ENCODE measurements at regions not wholly inside any gene's neighbourhood (a gene's known extent, or its start where the extent isn't known, plus 50 kb on each side); places are given as distances from the start of the nearest gene placed in this dataset.

GRCh38 chr6:140609321-140609720, 1234.9 kb upstream of the CITED2 start:
- DNase-seq (ENCODE audit: low read depth) = no peak
- H3K4me3 ChIP-seq (ENCODE audit: low read depth, low read length) = no peak overlapping the region
- no peak for TF ChIP-seq CTCF (IDR thresholded peaks at IDR 0.05; ENCODE audit: low read depth, low read length, missing control alignments)
- in situ Hi-C loops (cut with HindIII; ENCODE audit: low sequenced_read_pairs) = no loop called here

GRCh38 chr6:140604786-140605185, 1230.3 kb upstream of the CITED2 start:
- no peak for DNase-seq (ENCODE audit: low read depth)

GRCh38 chr6:140602431-140603248, 1228.2 kb upstream of the CITED2 start:
- TF ChIP-seq CTCF (IDR thresholded peaks at IDR 0.05; ENCODE audit: low read depth, low read length, missing control alignments) = no peak
- no peak for DNase-seq (ENCODE audit: low read depth)
- in situ Hi-C loops (cut with HindIII; ENCODE audit: low sequenced_read_pairs) = no loop called here
- no peak overlapping the region for H3K4me3 ChIP-seq (ENCODE audit: low read depth, low read length)

More at GRCh38 chr6:140604786-140605185, 1230.3 kb upstream of the CITED2 start:
- TF ChIP-seq CTCF (IDR thresholded peaks at IDR 0.05; ENCODE audit: low read depth, low read length, missing control alignments) = no peak
- no peak overlapping the region for H3K4me3 ChIP-seq (ENCODE audit: low read depth, low read length)
- in situ Hi-C loops (cut with HindIII; ENCODE audit: low sequenced_read_pairs) = no loop called here

- H3K4me3 ChIP-seq (ENCODE audit: low read depth, low read length) = no peak overlapping the region
- DNase-seq (ENCODE audit: low read depth) = no peak
- no peak for TF ChIP-seq CTCF (IDR thresholded peaks at IDR 0.05; ENCODE audit: low read depth, low read length, missing control alignments)
- in situ Hi-C loops (cut with HindIII; ENCODE audit: low sequenced_read_pairs) = no loop called here
Observed at GRCh38 chr6:140601021-140601808, 1226.8 kb upstream of the CITED2 start.

- H3K4me3 ChIP-seq (ENCODE audit: low read depth, low read length) = no peak overlapping the region
- no peak for TF ChIP-seq CTCF (IDR thresholded peaks at IDR 0.05; ENCODE audit: low read depth, low read length, missing control alignments)
- DNase-seq (ENCODE audit: low read depth) = no peak
- in situ Hi-C loops (cut with HindIII; ENCODE audit: low sequenced_read_pairs) = no loop called here
Observed at GRCh38 chr6:140599916-140600315, 1225.5 kb upstream of the CITED2 start.

- H3K4me3 ChIP-seq (ENCODE audit: low read depth, low read length) = no peak overlapping the region
- no peak for TF ChIP-seq CTCF (IDR thresholded peaks at IDR 0.05; ENCODE audit: low read depth, low read length, missing control alignments)
- no peak for DNase-seq (ENCODE audit: low read depth)
- in situ Hi-C loops (cut with HindIII; ENCODE audit: low sequenced_read_pairs) = no loop called here
Observed at GRCh38 chr6:140597181-140597580, 1222.7 kb upstream of the CITED2 start.
